BJ (cell line): ENCODE measurements at regions not wholly inside any gene's neighbourhood (a gene's known extent, or its start where the extent isn't known, plus 50 kb on each side); places are given as distances from the start of the nearest gene placed in this dataset.

Experiments
- CTCF ChIA-PET: fragments of 350-600 bp; formaldehyde crosslinking; extraction: SDS; loops from one replicate; lab custom pipeline; 2021; ENCODE audit warnings: antibody characterized with exemption, inconsistent platforms; lab: Yijun Ruan, JAX
- POLR2A ChIA-PET: fragments of 300-600 bp; sonication (Branson Sonifier 250); formaldehyde crosslinking; extraction: SDS; loops from one replicate; lab custom pipeline; 2021; ENCODE audit warnings: antibody characterized with exemption; lab: Charles Lee
- DNase-seq: peaks from one replicate; pipeline ENCODE4 v3.0.0-alpha.2; 2011; ENCODE audit warnings: low read depth
- H3K27me3 ChIP-seq: 2 replicates; pipeline ENCODE4 v1.6.0; 2011; ENCODE audit warnings: low read length; ENCODE audit not compliant: control insufficient read depth, insufficient read depth
- H3K36me3 ChIP-seq: 2 replicates; pipeline ENCODE4 v1.5.1; 2011; ENCODE audit warnings: low read length; ENCODE audit not compliant: control insufficient read depth, insufficient read depth
- H3K4me3 ChIP-seq: 2 replicates; pipeline ENCODE4 v1.5.1; 2011; ENCODE audit warnings: low read depth, mild to moderate bottlenecking, control low read depth, low read length
- TF ChIP-seq, protein P1 (sequence below): IDR thresholded peaks from 2 replicates; pipeline ENCODE4 v1.5.1; 2011; ENCODE audit warnings: low read depth, mild to moderate bottlenecking, control low read depth, inconsistent platforms, low read length, moderate library complexity; ENCODE audit not compliant: insufficient read depth

DNA sequence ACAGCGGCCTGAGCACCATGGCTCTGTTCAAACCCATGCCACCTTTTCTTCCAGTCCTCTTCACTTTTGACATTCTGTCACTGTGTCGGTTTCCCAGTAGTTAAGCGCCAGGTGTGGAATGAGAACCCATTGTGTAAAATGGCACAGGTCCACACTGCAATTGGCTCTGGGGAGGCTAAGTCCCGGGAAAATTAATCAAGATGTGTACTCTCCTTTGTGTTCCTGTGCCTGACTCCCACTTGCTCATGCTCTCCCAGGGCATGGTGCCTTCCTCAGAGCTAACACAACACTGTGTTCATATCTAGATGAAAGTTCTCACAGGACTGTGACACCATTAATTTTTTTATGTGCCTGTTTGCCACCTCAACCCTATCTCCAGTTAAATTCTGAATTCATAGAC is 59.0 kb upstream of the BTG3 start:
- ChIA-PET CTCF (no interaction called here), POLR2A (no interaction called here)
- Histone ChIP-seq H3K27me3 (no peaks in the 10 kb centered on the region), H3K36me3 (no peaks in the 10 kb centered on the region), H3K4me3 (no peak overlapping the region)
- DNase-seq, result no peak
- TF ChIP-seq, protein P1, sequence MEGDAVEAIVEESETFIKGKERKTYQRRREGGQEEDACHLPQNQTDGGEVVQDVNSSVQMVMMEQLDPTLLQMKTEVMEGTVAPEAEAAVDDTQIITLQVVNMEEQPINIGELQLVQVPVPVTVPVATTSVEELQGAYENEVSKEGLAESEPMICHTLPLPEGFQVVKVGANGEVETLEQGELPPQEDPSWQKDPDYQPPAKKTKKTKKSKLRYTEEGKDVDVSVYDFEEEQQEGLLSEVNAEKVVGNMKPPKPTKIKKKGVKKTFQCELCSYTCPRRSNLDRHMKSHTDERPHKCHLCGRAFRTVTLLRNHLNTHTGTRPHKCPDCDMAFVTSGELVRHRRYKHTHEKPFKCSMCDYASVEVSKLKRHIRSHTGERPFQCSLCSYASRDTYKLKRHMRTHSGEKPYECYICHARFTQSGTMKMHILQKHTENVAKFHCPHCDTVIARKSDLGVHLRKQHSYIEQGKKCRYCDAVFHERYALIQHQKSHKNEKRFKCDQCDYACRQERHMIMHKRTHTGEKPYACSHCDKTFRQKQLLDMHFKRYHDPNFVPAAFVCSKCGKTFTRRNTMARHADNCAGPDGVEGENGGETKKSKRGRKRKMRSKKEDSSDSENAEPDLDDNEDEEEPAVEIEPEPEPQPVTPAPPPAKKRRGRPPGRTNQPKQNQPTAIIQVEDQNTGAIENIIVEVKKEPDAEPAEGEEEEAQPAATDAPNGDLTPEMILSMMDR, result no peak

DNA sequence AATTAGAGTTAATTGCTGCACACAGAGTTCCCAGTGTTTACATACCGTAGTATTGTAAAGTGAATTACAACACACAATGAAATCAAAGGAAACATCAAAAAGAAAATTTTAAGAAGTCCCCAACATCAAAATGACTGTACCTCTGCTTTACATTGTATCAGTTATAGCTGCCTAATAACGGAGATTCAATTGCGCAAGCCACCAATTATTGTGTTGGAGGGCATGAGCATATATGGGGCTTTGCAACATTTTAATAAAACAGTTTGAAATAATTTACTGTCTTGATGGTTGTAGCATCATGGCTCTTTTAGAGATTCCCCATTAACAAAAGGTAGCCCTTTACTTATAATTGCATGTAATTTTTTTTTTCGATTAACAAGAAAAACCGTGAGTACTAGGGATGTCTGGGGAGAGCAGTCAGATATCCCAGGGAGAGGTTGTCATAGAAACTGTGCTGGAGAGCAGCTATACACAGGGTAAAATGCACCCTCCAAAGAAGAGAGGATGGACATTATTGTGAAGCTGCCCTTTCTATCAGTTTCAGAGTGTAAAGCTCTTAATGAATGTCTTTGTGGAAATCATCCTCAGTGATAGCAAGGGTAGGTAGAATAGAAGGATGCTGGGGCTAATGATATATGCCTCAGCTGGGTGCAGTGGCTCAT is 55.9 kb upstream of the BTG3 start:
- DNase-seq, result no peak
- CTCF ChIA-PET, result no interaction called here
- H3K4me3 ChIP-seq, result no peak overlapping the region
- no peaks in the 10 kb centered on the region for H3K27me3 ChIP-seq
- H3K36me3 ChIP-seq, result no peaks in the 10 kb centered on the region
- POLR2A ChIA-PET, result no interaction called here
- TF ChIP-seq, protein P1, result no peak

DNA sequence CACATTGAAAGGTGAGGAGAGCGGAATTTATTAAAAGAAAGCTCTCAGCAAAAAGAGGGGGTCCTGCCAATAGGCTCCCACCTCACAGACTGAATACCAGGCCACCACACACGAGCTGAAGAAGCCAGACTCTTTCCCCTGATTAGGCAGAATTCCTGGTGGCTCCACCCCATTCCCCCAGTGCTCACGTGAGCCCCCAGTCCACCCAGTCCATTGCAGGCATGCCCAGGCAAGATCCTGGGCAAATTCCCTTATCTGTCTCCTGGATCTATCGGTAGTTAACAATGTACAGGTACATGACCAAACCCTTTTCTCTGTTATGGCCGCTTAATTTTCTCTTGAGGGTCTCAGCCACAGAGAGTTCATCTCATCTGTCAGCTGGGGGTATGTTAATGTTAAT is 54.6 kb upstream of the BTG3 start:
- DNase-seq, result no peak
- POLR2A ChIA-PET, result no interaction called here

More for the DNA sequence above, 54.6 kb upstream of the BTG3 start:
- TF ChIP-seq, protein P1, result no peak
- CTCF ChIA-PET, result no interaction called here
- Histone ChIP-seq H3K4me3 (no peak overlapping the region), H3K36me3 (no peaks in the 10 kb centered on the region), H3K27me3 (no peaks in the 10 kb centered on the region)
